ENCODE measurements at regions not wholly inside any gene's neighbourhood (a gene's known extent, or its start where the extent isn't known, plus 50 kb on each side); places are given as distances from the start of the nearest gene placed in this dataset.

GRCh38 chrX:15087747-15088146 lies 182.1 kb downstream of the ASB9 start:
- H3K9ac ChIP-seq (ENCODE audit: insufficient read depth, low read depth, low read length), result no peak overlapping the region
- in situ Hi-C loops (cut with HindIII; ENCODE audit: extremely low pct_ligation_motif_present, low pct_unique_long_range_greater_than_20kb), result no loop called here
- BruUV-seq (replicated peaks), result no TSS peak
- ChIA-PET POLR2A (no interaction called here), CTCF (ENCODE audit: low intra/inter-chr PET ratio, low total read pairs) (no interaction called here)
- intact Hi-C loops (cut with micrococcal nuclease; ENCODE audit: unreplicated experiment), result no loop called here
- no peaks in the 10 kb centered on the region for H3K27me3 ChIP-seq (ENCODE audit: control insufficient read depth in 1 of 2, insufficient read depth in 2 of 2, low read length in 2 of 2)
- FAIRE-seq, result peak; percentile 23
- no peak overlapping the region for H3K27ac ChIP-seq (ENCODE audit: extremely low read length, insufficient read depth, low read length)
- DNase-seq (ENCODE audit: low spot score), result peak; percentile 5
- no peaks in the 10 kb centered on the region for H4K20me1 ChIP-seq (ENCODE audit: insufficient read depth, low read length)
- 2% methylated on average over 5 of the region's 5 CpGs for WGBS (ENCODE audit: low lambda C conversion rate)
- H2AFZ ChIP-seq (ENCODE audit: low read length), result no peak overlapping the region
- H3K4me1 ChIP-seq (ENCODE audit: insufficient read depth, low read length), result peaks cover 15% of the 10 kb centered on the region; the same call in 1 of the 2 replicates
- no peaks in the 10 kb centered on the region for H3K9me3 ChIP-seq (ENCODE audit: low read length)
- ATAC-seq, result no peak
- 0 out of 2 replicates have a peak overlapping the region, but pooled peaks have one; percentile 7 for H3K4me2 ChIP-seq (ENCODE audit: low read depth, low read length)
- no peaks in the 10 kb centered on the region for H3K36me3 ChIP-seq (replicated peaks in 1 of 2; ENCODE audit: control insufficient read depth in 1 of 2, insufficient read depth in 2 of 2, low read length in 2 of 2)
- H3K4me3 ChIP-seq (replicated peaks in 1 of 3; ENCODE audit: insufficient read depth in 1 of 3, low read depth in 2 of 3, low read length in 3 of 3), result no peak overlapping the region
- H3K79me2 ChIP-seq (ENCODE audit: insufficient read depth, low read length), result no peaks in the 10 kb centered on the region
- TF ChIP-seq REST (IDR thresholded peaks at IDR 0.05; ENCODE audit: borderline replicate concordance in 1 of 2, low read depth in 1 of 2, low read length in 2 of 2) (no peak), ZNF850 (CRISPR knock-in tag; conservative IDR thresholded peaks at IDR 0.05) (no peak), NCOA2 (CRISPR knock-in tag; IDR thresholded peaks at IDR 0.05) (0 out of 2 replicates have a peak, but pooled peaks have one; percentile 12), MAFG (CRISPR knock-in tag; IDR thresholded peaks at IDR 0.05) (no peak), TFAP4 (IDR thresholded peaks at IDR 0.05; ENCODE audit: borderline replicate concordance, low read depth) (peak; percentile 79), CERS6 (CRISPR knock-in tag; IDR thresholded peaks at IDR 0.05) (no peak), ZNF510 (CRISPR knock-in tag; IDR thresholded peaks at IDR 0.05; ENCODE audit: low read depth) (no peak), ZNF629 (CRISPR knock-in tag; conservative IDR thresholded peaks at IDR 0.05) (no peak), ISL2 (CRISPR knock-in tag; IDR thresholded peaks at IDR 0.05) (no peak), DR1 (CRISPR knock-in tag; IDR thresholded peaks at IDR 0.05) (no peak), BRD4 (CRISPR knock-in tag; IDR thresholded peaks at IDR 0.05) (no peak), MED1 (CRISPR knock-in tag; IDR thresholded peaks at IDR 0.05) (no peak), MTF1 (CRISPR knock-in tag; IDR thresholded peaks at IDR 0.05) (no peak), ZNF790 (CRISPR knock-in tag; IDR thresholded peaks at IDR 0.05; ENCODE audit: borderline replicate concordance) (no peak), MXI1 (IDR thresholded peaks at IDR 0.05; ENCODE audit: borderline replicate concordance, low read depth, low read length) (no peak), ELF1 (CRISPR knock-in tag; IDR thresholded peaks at IDR 0.05) (no peak), RFX3 (CRISPR knock-in tag; IDR thresholded peaks at IDR 0.05) (no peak), NPAS2 (CRISPR knock-in tag; IDR thresholded peaks at IDR 0.05; ENCODE audit: borderline replicate concordance) (no peak), ATM (IDR thresholded peaks at IDR 0.05; ENCODE audit: borderline replicate concordance) (no peak), U2AF2 (IDR thresholded peaks at IDR 0.05; ENCODE audit: low read depth, low read length) (no peak), ZNF75D (CRISPR knock-in tag; IDR thresholded peaks at IDR 0.05; ENCODE audit: borderline replicate concordance) (no peak), GATAD2A (CRISPR knock-in tag; IDR thresholded peaks at IDR 0.05) (0 out of 2 replicates have a peak, but pooled peaks have one; percentile 17), ZNF605 (CRISPR knock-in tag; IDR thresholded peaks at IDR 0.05) (no peak), ZNF672 (CRISPR knock-in tag; IDR thresholded peaks at IDR 0.05) (no peak), ZNF282 (IDR thresholded peaks at IDR 0.05; ENCODE audit: partially characterized antibody) (no peak)

Measured in HepG2 (cell line).